ENCODE measurements at regions not wholly inside any gene's neighbourhood (a gene's known extent, or its start where the extent isn't known, plus 50 kb on each side); places are given as distances from the start of the nearest gene placed in this dataset.

DNA sequence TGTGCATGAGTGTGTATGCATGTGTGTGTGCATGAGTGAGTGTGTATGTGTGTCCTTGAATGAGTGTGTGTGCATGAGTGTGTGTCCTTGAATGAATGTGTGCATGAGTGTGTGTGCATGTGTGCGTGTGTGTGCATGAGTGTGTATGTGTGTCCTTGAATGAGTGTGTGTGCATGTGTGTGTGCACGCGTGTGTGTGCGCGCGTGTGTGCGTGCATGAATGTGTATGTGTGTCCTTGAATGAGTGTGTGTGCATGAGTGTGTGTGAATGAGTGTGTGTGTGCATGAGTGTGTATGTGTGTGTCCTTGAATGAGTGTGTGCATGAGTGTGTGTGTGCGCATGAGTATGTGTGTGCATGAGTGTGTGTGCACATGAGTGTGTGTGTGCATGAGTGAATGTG, 271.9 kb downstream of the RNF144A start:
- Histone ChIP-seq H3K36me3 (ENCODE audit: insufficient read depth, low read length) (no peaks in the 10 kb centered on the region), H3F3A (ENCODE audit: insufficient read depth, low read length, poor library complexity, severe bottlenecking) (no peaks in the 10 kb centered on the region), H3K9me2 (ENCODE audit: insufficient read depth, low read length) (no peaks in the 10 kb centered on the region), H4K20me1 (ENCODE audit: insufficient read depth) (no peaks in the 10 kb centered on the region), H3K79me2 (replicated peaks; ENCODE audit: insufficient read depth, low read length) (no peaks in the 10 kb centered on the region), H3K4me2 (ENCODE audit: low read length) (no peak overlapping the region), H3K4me3 (ENCODE audit: low read length) (no peak overlapping the region), H3K27me3 (ENCODE audit: insufficient read depth, low read depth, low read length) (no peaks in the 10 kb centered on the region), H3K9ac (ENCODE audit: low read length) (no peak overlapping the region), H3K27ac (ENCODE audit: low read length) (no peak overlapping the region), H3K9me3 (ENCODE audit: low read length) (no peaks in the 10 kb centered on the region), H2AFZ (ENCODE audit: low read depth, low read length) (no peak overlapping the region)
- TF ChIP-seq EP300 (conservative IDR thresholded peaks at IDR 0.05; ENCODE audit: poor library complexity, severe bottlenecking) (no peak), EZH2 (IDR thresholded peaks at IDR 0.05; ENCODE audit: borderline replicate concordance, insufficient read depth, low read length, poor library complexity, severe bottlenecking) (no peak), MXI1 (conservative IDR thresholded peaks at IDR 0.05; ENCODE audit: poor library complexity, severe bottlenecking) (no peak), SMC3 (conservative IDR thresholded peaks at IDR 0.05; ENCODE audit: poor library complexity) (no peak)
- TF ChIP-seq, protein P1, sequence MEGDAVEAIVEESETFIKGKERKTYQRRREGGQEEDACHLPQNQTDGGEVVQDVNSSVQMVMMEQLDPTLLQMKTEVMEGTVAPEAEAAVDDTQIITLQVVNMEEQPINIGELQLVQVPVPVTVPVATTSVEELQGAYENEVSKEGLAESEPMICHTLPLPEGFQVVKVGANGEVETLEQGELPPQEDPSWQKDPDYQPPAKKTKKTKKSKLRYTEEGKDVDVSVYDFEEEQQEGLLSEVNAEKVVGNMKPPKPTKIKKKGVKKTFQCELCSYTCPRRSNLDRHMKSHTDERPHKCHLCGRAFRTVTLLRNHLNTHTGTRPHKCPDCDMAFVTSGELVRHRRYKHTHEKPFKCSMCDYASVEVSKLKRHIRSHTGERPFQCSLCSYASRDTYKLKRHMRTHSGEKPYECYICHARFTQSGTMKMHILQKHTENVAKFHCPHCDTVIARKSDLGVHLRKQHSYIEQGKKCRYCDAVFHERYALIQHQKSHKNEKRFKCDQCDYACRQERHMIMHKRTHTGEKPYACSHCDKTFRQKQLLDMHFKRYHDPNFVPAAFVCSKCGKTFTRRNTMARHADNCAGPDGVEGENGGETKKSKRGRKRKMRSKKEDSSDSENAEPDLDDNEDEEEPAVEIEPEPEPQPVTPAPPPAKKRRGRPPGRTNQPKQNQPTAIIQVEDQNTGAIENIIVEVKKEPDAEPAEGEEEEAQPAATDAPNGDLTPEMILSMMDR (IDR thresholded peaks at IDR 0.05; ENCODE audit: poor library complexity, severe bottlenecking) = no peak
- TF ChIP-seq, protein P2, sequence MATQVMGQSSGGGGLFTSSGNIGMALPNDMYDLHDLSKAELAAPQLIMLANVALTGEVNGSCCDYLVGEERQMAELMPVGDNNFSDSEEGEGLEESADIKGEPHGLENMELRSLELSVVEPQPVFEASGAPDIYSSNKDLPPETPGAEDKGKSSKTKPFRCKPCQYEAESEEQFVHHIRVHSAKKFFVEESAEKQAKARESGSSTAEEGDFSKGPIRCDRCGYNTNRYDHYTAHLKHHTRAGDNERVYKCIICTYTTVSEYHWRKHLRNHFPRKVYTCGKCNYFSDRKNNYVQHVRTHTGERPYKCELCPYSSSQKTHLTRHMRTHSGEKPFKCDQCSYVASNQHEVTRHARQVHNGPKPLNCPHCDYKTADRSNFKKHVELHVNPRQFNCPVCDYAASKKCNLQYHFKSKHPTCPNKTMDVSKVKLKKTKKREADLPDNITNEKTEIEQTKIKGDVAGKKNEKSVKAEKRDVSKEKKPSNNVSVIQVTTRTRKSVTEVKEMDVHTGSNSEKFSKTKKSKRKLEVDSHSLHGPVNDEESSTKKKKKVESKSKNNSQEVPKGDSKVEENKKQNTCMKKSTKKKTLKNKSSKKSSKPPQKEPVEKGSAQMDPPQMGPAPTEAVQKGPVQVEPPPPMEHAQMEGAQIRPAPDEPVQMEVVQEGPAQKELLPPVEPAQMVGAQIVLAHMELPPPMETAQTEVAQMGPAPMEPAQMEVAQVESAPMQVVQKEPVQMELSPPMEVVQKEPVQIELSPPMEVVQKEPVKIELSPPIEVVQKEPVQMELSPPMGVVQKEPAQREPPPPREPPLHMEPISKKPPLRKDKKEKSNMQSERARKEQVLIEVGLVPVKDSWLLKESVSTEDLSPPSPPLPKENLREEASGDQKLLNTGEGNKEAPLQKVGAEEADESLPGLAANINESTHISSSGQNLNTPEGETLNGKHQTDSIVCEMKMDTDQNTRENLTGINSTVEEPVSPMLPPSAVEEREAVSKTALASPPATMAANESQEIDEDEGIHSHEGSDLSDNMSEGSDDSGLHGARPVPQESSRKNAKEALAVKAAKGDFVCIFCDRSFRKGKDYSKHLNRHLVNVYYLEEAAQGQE (IDR thresholded peaks at IDR 0.05; ENCODE audit: borderline replicate concordance) = no peak

DNA sequence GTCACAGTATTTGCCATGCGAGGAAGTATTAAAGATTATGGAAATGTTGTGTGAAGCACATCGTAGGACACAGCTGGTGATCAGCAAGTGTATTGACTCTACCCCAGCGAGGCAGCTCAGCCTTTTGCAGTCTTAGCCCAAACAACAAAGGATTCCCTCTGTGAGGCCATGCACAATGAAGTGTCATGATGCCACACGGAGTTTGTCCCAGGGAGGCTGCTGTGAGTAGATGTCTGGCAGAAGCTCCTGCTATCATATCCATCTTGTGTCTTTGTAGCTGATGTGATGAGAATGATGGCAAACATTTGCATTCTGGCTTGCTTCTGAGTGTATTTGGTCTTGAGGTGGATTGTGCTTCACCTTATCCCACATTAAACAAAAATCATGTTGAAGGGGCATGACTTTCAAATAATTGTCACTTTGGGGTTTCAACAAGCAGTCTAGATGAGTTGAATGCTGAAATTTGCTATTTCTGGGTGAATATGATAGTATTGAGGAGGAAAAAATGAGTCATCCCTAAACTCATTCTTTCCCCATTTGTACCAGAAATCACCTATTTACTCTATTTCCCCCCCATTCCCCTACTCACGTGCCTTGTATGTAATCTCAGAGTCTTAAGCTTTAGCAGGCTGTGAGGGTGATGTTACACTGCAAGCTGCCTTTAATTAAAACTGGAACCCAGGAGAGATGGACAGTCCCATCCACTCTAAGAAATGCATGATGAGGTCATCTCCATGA, 273.5 kb downstream of the RNF144A start:
- Histone ChIP-seq H3K36me3 (ENCODE audit: insufficient read depth, low read length) (no peaks in the 10 kb centered on the region), H3F3A (ENCODE audit: insufficient read depth, low read length, poor library complexity, severe bottlenecking) (no peaks in the 10 kb centered on the region), H3K9ac (ENCODE audit: low read length) (no peak overlapping the region), H4K20me1 (ENCODE audit: insufficient read depth) (no peaks in the 10 kb centered on the region), H3K9me2 (ENCODE audit: insufficient read depth, low read length) (no peaks in the 10 kb centered on the region), H3K9me3 (ENCODE audit: low read length) (no peaks in the 10 kb centered on the region), H3K4me3 (ENCODE audit: low read length) (no peak overlapping the region), H2AFZ (ENCODE audit: low read depth, low read length) (no peak overlapping the region), H3K4me2 (ENCODE audit: low read length) (no peak overlapping the region), H3K79me2 (replicated peaks; ENCODE audit: insufficient read depth, low read length) (no peaks in the 10 kb centered on the region), H3K27me3 (ENCODE audit: insufficient read depth, low read depth, low read length) (no peaks in the 10 kb centered on the region), H3K27ac (ENCODE audit: low read length) (no peak overlapping the region)
- TF ChIP-seq, protein P1 (IDR thresholded peaks at IDR 0.05; ENCODE audit: poor library complexity, severe bottlenecking) = no peak
- TF ChIP-seq POLR2AphosphoS5 (IDR thresholded peaks at IDR 0.05) (no peak), TAF1 (IDR thresholded peaks at IDR 0.05; ENCODE audit: low read depth) (no peak), MXI1 (conservative IDR thresholded peaks at IDR 0.05; ENCODE audit: poor library complexity, severe bottlenecking) (no peak), RAD21 (conservative IDR thresholded peaks at IDR 0.05) (no peak), EP300 (conservative IDR thresholded peaks at IDR 0.05; ENCODE audit: poor library complexity, severe bottlenecking) (no peak), EZH2 (IDR thresholded peaks at IDR 0.05; ENCODE audit: borderline replicate concordance, insufficient read depth, low read length, poor library complexity, severe bottlenecking) (no peak), SMC3 (conservative IDR thresholded peaks at IDR 0.05; ENCODE audit: poor library complexity) (no peak)
- TF ChIP-seq, protein P2 (IDR thresholded peaks at IDR 0.05; ENCODE audit: borderline replicate concordance) = no peak

All from neural cell (in vitro differentiated cells).